BJ (cell line): ENCODE measurements at regions not wholly inside any gene's neighbourhood (a gene's known extent, or its start where the extent isn't known, plus 50 kb on each side); places are given as distances from the start of the nearest gene placed in this dataset.
"Not testable (repeated sequence)": the region's sequence is repeated elsewhere in the genome, so short reads cannot be mapped to it uniquely, and the experiment has no call there.

ENCODE experiments used
- CTCF ChIA-PET: fragments of 350-600 bp; formaldehyde crosslinking; extraction: SDS; loops from one replicate; lab custom pipeline; 2021; ENCODE audit warnings: antibody characterized with exemption, inconsistent platforms; lab: Yijun Ruan, JAX
- POLR2A ChIA-PET: fragments of 300-600 bp; sonication (Branson Sonifier 250); formaldehyde crosslinking; extraction: SDS; loops from one replicate; lab custom pipeline; 2021; ENCODE audit warnings: antibody characterized with exemption; lab: Charles Lee
- DNase-seq: peaks from one replicate; pipeline ENCODE4 v3.0.0-alpha.2; 2011; ENCODE audit warnings: low read depth
- H3K27me3 ChIP-seq: 2 replicates; pipeline ENCODE4 v1.6.0; 2011; ENCODE audit warnings: low read length; ENCODE audit not compliant: control insufficient read depth, insufficient read depth
- H3K36me3 ChIP-seq: 2 replicates; pipeline ENCODE4 v1.5.1; 2011; ENCODE audit warnings: low read length; ENCODE audit not compliant: control insufficient read depth, insufficient read depth
- H3K4me3 ChIP-seq: 2 replicates; pipeline ENCODE4 v1.5.1; 2011; ENCODE audit warnings: low read depth, mild to moderate bottlenecking, control low read depth, low read length
- CTCF ChIP-seq: IDR thresholded peaks from 2 replicates; pipeline ENCODE4 v1.5.1; 2011; ENCODE audit warnings: low read depth, mild to moderate bottlenecking, control low read depth, inconsistent platforms, low read length, moderate library complexity; ENCODE audit not compliant: insufficient read depth

GRCh38 chr6:168915242-168915641 lies 338.4 kb downstream of the THBS2 start:
- TF ChIP-seq CTCF: no peak
- CTCF ChIA-PET: no interaction called here
- no peak for DNase-seq
- Histone ChIP-seq H3K4me3 (no peak overlapping the region), H3K27me3 (no peaks in the 10 kb centered on the region), H3K36me3 (no peaks in the 10 kb centered on the region)
- POLR2A ChIA-PET: no interaction called here

- ChIA-PET CTCF (no interaction called here), POLR2A (no interaction called here)
- Histone ChIP-seq H3K4me3 (no peak overlapping the region), H3K36me3 (no peaks in the 10 kb centered on the region), H3K27me3 (no peaks in the 10 kb centered on the region)
- DNase-seq: no peak
- TF ChIP-seq CTCF: no peak
These were observed 339.7 kb downstream of the THBS2 start for GRCh38 chr6:168913866-168914469.

- not testable (repeated sequence) for H3K4me3 ChIP-seq
These were observed 340.3 kb downstream of the THBS2 start for GRCh38 chr6:168913231-168913865.

GRCh38 chr6:168909288-168909687 lies 344.4 kb downstream of the THBS2 start:
- no peaks in the 10 kb centered on the region; the same call in 1 of the 2 replicates for H3K27me3 ChIP-seq
- POLR2A ChIA-PET: no interaction called here
- no peaks in the 10 kb centered on the region for H3K36me3 ChIP-seq
- CTCF ChIA-PET: no interaction called here
- TF ChIP-seq CTCF: no peak
- DNase-seq: no peak
- no peak overlapping the region for H3K4me3 ChIP-seq

More at GRCh38 chr6:168913231-168913865, 340.3 kb downstream of the THBS2 start:
- H3K36me3 ChIP-seq, POLR2A ChIA-PET, H3K27me3 ChIP-seq, DNase-seq, CTCF ChIA-PET: not testable (repeated sequence)

- POLR2A ChIA-PET: no interaction called here
- no peaks in the 10 kb centered on the region; the same call in 1 of the 2 replicates for H3K27me3 ChIP-seq
- no peak overlapping the region for H3K4me3 ChIP-seq
- peak; percentile 46 for TF ChIP-seq CTCF
- no peak for DNase-seq
- no peaks in the 10 kb centered on the region for H3K36me3 ChIP-seq
- CTCF ChIA-PET: no interaction called here
These were observed 344.8 kb downstream of the THBS2 start for GRCh38 chr6:168908887-168909286.
